B cell (primary cell): ENCODE measurements at regions not wholly inside any gene's neighbourhood (a gene's known extent, or its start where the extent isn't known, plus 50 kb on each side); places are given as distances from the start of the nearest gene placed in this dataset.

Source experiments
- ATAC-seq: fragments of 200-7000 bp; cut with Tn5 transposase; one replicate; pipeline ENCODE4 v1.10.0; 2021; ENCODE audit warnings: low read depth, mild to moderate bottlenecking, moderate number of reproducible peaks, moderate library complexity
- CTCF ChIA-PET: fragments of 350-600 bp; sonication (Branson Sonifier 250); formaldehyde crosslinking; loops from one replicate; lab custom pipeline; 2021; ENCODE audit warnings: antibody characterized with exemption, inconsistent platforms; lab: Charles Lee
- POLR2A ChIA-PET: fragments of 350-600 bp; sonication (Branson Sonifier 250); formaldehyde crosslinking; loops from one replicate; lab custom pipeline; 2021; ENCODE audit warnings: antibody characterized with exemption; lab: Charles Lee
- DNase-seq: peaks from one replicate; pipeline ENCODE4 v3.0.0; 2013
- H2AFZ ChIP-seq: 2 replicates; pipeline ENCODE4 v1.6.1; 2012; ENCODE audit warnings: mild to moderate bottlenecking, low read depth, low read length; ENCODE audit not compliant: insufficient read depth, poor library complexity, severe bottlenecking
- H3K27ac ChIP-seq, 2 donors: 1 replicate in 1 of 2; 2 replicates in 1 of 2; pipeline ENCODE4 v1.5.1; 2012 to 2013; ENCODE audit warnings: low read length in 2 of 2, mild to moderate bottlenecking in 2 of 2, moderate library complexity in 1 of 2
- H3K27me3 ChIP-seq, 4 experiments: fragments of 200-600 bp in 1 of 4; sonication (generic) in 1 of 4; replicated peaks in 1 of 4; 1 replicate in 2 of 4; 2 replicates in 2 of 4; pipeline versions ENCODE4 v1.6.1 to v1.7.0; 2013 to 2016; ENCODE audit warnings: low read length in 3 of 4, mild to moderate bottlenecking in 2 of 4, mixed read lengths in 1 of 4, moderate library complexity in 1 of 4; ENCODE audit not compliant: insufficient read depth in 4 of 4, control insufficient read depth in 3 of 4; ENCODE audit errors: control extremely low read depth in 1 of 4
- H3K36me3 ChIP-seq, 2 experiments: replicated peaks in 1 of 2; 1 replicate in 1 of 2; 2 replicates in 1 of 2; pipeline versions ENCODE4 v1.6.1 to v1.7.1; 2013; ENCODE audit warnings: low read length in 1 of 2; ENCODE audit not compliant: insufficient read depth in 2 of 2, control insufficient read depth in 1 of 2; ENCODE audit errors: control extremely low read depth in 1 of 2, extremely low read depth in 1 of 2
- H3K4me1 ChIP-seq, 2 donors: fragments of 200-600 bp in 1 of 2; sonication (generic) in 1 of 2; 1 replicate in 1 of 2; 2 replicates in 1 of 2; pipeline versions ENCODE4 v1.5.1 to v1.6.1; 2013 to 2017; ENCODE audit warnings: low read length in 2 of 2; ENCODE audit not compliant: control insufficient read depth in 2 of 2, insufficient read depth in 2 of 2
- H3K4me2 ChIP-seq: replicated peaks from 2 replicates; pipeline ENCODE3; 2012; ENCODE audit warnings: mild to moderate bottlenecking, low read depth, low read length; ENCODE audit not compliant: poor library complexity, severe bottlenecking
- H3K4me3 ChIP-seq, 5 experiments: fragments of 200-600 bp in 1 of 5; sonication (generic) in 1 of 5; 1 replicate in 3 of 5; 2 replicates in 2 of 5; pipeline versions ENCODE4 v1.5.1 to v1.7.0; 2011 to 2016; ENCODE audit warnings: low read length in 4 of 5, mild to moderate bottlenecking in 4 of 5, low read depth in 2 of 5, control low read depth in 1 of 5, moderate library complexity in 1 of 5; ENCODE audit not compliant: insufficient read depth in 1 of 5; ENCODE audit errors: control extremely low read depth in 1 of 5, extremely low read depth in 1 of 5
- H3K79me2 ChIP-seq: fragments of 200-600 bp; sonication (generic); one replicate; pipeline ENCODE4 v1.6.0; 2016; ENCODE audit warnings: low read length; ENCODE audit not compliant: control insufficient read depth, insufficient read depth
- H3K9ac ChIP-seq: fragments of 200-600 bp; sonication (generic); 2 replicates; pipeline ENCODE4 v1.6.1; 2017; ENCODE audit warnings: mild to moderate bottlenecking, low read length, moderate library complexity
- H3K9me3 ChIP-seq, 3 donors: one replicate each; pipeline versions ENCODE4 v1.6.1 to v1.7.1; 2013; ENCODE audit warnings: low read length in 2 of 3; ENCODE audit not compliant: control insufficient read depth in 2 of 3, insufficient read depth in 1 of 3; ENCODE audit errors: control extremely low read depth in 1 of 3
- H4K20me1 ChIP-seq: 2 replicates; pipeline ENCODE4 v1.6.0; 2012; ENCODE audit warnings: mild to moderate bottlenecking, low read length; ENCODE audit not compliant: insufficient read depth, control insufficient read depth, poor library complexity, severe bottlenecking
- H3K27ac Mint-ChIP-seq: one replicate; pipeline ENCODE4 v1.8.0; 2021; ENCODE audit warnings: mixed read lengths
- H3K27me3 Mint-ChIP-seq: one replicate; pipeline ENCODE4 v1.8.0; 2021; ENCODE audit warnings: mixed read lengths
- H3K4me1 Mint-ChIP-seq: one replicate; pipeline ENCODE4 v1.8.0; 2021; ENCODE audit warnings: mixed read lengths
- H3K4me3 Mint-ChIP-seq: one replicate; pipeline ENCODE4 v1.8.0; 2021; ENCODE audit warnings: mixed read lengths
- H3K9me3 Mint-ChIP-seq: one replicate; pipeline ENCODE4 v1.8.0; 2022; ENCODE audit warnings: mixed read lengths; ENCODE audit not compliant: insufficient read depth
- EZH2 ChIP-seq: IDR thresholded peaks from 2 replicates; pipeline ENCODE4 v1.6.1; 2012; ENCODE audit warnings: borderline replicate concordance, low read depth, mild to moderate bottlenecking, moderate library complexity, low read length; ENCODE audit not compliant: insufficient read depth, poor library complexity, severe bottlenecking
- WGBS: methylation state at CpG from one replicate; pipeline ENCODE4 v1.1.5; 2013; ENCODE audit warnings: missing lambda C conversion rate; ENCODE audit not compliant: insufficient coverage; 5-methylcytosine and 5-hydroxymethylcytosine counted together
- intact Hi-C: fragments of 100-400 bp; cut with micrococcal nuclease; formaldehyde crosslinking; loops from one replicate; pipeline ENCODE4 v1.10.0; 2022
- TF ChIP-seq, protein P1 (sequence below): fragments of 200-600 bp; IDR thresholded peaks from one replicate; pipeline ENCODE4 v1.8.0; 2022; ENCODE audit warnings: antibody characterized with exemption, mild to moderate bottlenecking

DNA sequence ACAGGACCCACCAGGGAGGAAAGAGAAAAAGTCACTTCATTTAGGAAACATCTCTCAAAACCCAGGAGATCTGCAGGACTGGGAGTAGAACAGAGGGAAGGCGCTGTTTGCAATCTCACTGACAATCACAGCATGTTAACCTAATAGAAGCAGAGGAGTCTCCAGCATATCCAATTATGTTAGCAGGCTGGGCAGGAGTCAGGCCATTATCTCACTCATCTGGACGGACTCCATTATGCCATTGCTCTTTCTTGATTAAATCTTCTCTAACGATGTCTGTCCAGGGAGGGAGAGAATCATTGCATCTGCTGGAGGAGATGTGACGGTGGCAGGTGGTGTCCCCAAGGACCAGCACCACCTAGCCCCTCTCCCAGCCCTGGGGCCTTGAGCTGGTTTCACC is 203.8 kb upstream of the SFSWAP start:
- 100% methylated on average over 1 of the region's 4 CpGs for WGBS
- H3K9me3 ChIP-seq: no peaks in the 10 kb centered on the region
- H3K9me3 Mint-ChIP-seq: no peaks in the 10 kb centered on the region
- H4K20me1 ChIP-seq: no peaks in the 10 kb centered on the region
- H3K4me2 ChIP-seq: no peak overlapping the region
- no peak overlapping the region for H3K27ac ChIP-seq
- TF ChIP-seq, protein P1, sequence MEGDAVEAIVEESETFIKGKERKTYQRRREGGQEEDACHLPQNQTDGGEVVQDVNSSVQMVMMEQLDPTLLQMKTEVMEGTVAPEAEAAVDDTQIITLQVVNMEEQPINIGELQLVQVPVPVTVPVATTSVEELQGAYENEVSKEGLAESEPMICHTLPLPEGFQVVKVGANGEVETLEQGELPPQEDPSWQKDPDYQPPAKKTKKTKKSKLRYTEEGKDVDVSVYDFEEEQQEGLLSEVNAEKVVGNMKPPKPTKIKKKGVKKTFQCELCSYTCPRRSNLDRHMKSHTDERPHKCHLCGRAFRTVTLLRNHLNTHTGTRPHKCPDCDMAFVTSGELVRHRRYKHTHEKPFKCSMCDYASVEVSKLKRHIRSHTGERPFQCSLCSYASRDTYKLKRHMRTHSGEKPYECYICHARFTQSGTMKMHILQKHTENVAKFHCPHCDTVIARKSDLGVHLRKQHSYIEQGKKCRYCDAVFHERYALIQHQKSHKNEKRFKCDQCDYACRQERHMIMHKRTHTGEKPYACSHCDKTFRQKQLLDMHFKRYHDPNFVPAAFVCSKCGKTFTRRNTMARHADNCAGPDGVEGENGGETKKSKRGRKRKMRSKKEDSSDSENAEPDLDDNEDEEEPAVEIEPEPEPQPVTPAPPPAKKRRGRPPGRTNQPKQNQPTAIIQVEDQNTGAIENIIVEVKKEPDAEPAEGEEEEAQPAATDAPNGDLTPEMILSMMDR: no peak
- no peak for TF ChIP-seq EZH2
- POLR2A ChIA-PET: no interaction called here
- no peak overlapping the region for H2AFZ ChIP-seq
- H3K79me2 ChIP-seq: no peaks in the 10 kb centered on the region
- ATAC-seq: no peak
- H3K4me3 Mint-ChIP-seq: no peak overlapping the region
- H3K4me1 Mint-ChIP-seq: peaks cover 19% of the 10 kb centered on the region
- H3K4me3 ChIP-seq: no peak overlapping the region
- H3K27ac Mint-ChIP-seq: no peak overlapping the region
- no peak for DNase-seq
- CTCF ChIA-PET: no interaction called here
- H3K9ac ChIP-seq: no peak overlapping the region
- peaks cover 16% of the 10 kb centered on the region in 2 donors for H3K4me1 ChIP-seq
- H3K36me3 ChIP-seq: no peaks in the 10 kb centered on the region
- intact Hi-C loops: no loop called here
- H3K27me3 Mint-ChIP-seq: peaks cover 6% of the 10 kb centered on the region
- H3K27me3 ChIP-seq: no peaks in the 10 kb centered on the region

GRCh38 chr12:131507881-131508280 is 203.0 kb upstream of the SFSWAP start:
- no peaks in the 10 kb centered on the region for H3K79me2 ChIP-seq
- DNase-seq: no peak
- no peak overlapping the region for H3K9ac ChIP-seq
- H3K4me1 ChIP-seq: peaks cover 17% of the 10 kb centered on the region in 2 donors
- TF ChIP-seq, protein P1: no peak
- no peak for TF ChIP-seq EZH2
- CTCF ChIA-PET: no interaction called here
- POLR2A ChIA-PET: no interaction called here
- peaks cover 25% of the 10 kb centered on the region for H3K4me1 Mint-ChIP-seq
- H4K20me1 ChIP-seq: no peaks in the 10 kb centered on the region
- no peaks in the 10 kb centered on the region for H3K36me3 ChIP-seq
- H3K27ac ChIP-seq: no peak overlapping the region
- no peaks in the 10 kb centered on the region for H3K9me3 Mint-ChIP-seq
- H3K4me3 Mint-ChIP-seq: no peak overlapping the region
- no peak overlapping the region for H2AFZ ChIP-seq
- H3K27me3 Mint-ChIP-seq: peaks cover 6% of the 10 kb centered on the region
- no peak for ATAC-seq
- no peaks in the 10 kb centered on the region for H3K27me3 ChIP-seq
- intact Hi-C loops: no loop called here
- no peak overlapping the region for H3K4me2 ChIP-seq
- WGBS: 84% methylated on average over 8 of the region's 9 CpGs
- no peak overlapping the region for H3K27ac Mint-ChIP-seq
- no peak overlapping the region for H3K4me3 ChIP-seq
- H3K9me3 ChIP-seq: no peaks in the 10 kb centered on the region
